DND-41 (cell line): ENCODE measurements at regions not wholly inside any gene's neighbourhood (a gene's known extent, or its start where the extent isn't known, plus 50 kb on each side); places are given as distances from the start of the nearest gene placed in this dataset.

Source experiments
- ATAC-seq: fragments of 200-7000 bp; cut with Tn5 transposase; 3 replicates; pipeline ENCODE4 v1.9.1; 2021; ENCODE audit warnings: low read depth; ENCODE audit not compliant: insufficient read depth
- DNase-seq: peaks from one replicate; pipeline ENCODE4 v3.0.0-alpha.2; 2020
- H2AFZ ChIP-seq: 2 replicates; pipeline ENCODE4 v1.6.0; 2012; ENCODE audit warnings: low read depth, low read length
- H3K27ac ChIP-seq: 2 replicates; pipeline ENCODE4 v1.5.1; 2012; ENCODE audit warnings: low read length, inconsistent platforms
- H3K27me3 ChIP-seq: fragments of 200-600 bp; sonication (generic); 2 replicates; pipeline ENCODE4 v1.6.0; 2012; ENCODE audit warnings: low read length, mild to moderate bottlenecking, inconsistent platforms; ENCODE audit not compliant: insufficient read depth, poor library complexity
- H3K36me3 ChIP-seq: 2 replicates; pipeline ENCODE4 v1.5.1; 2012; ENCODE audit warnings: low read length, inconsistent platforms; ENCODE audit not compliant: insufficient read depth
- H3K4me1 ChIP-seq: 2 replicates; pipeline ENCODE4 v1.5.1; 2012; ENCODE audit warnings: mild to moderate bottlenecking, low read length; ENCODE audit not compliant: insufficient read depth
- H3K4me2 ChIP-seq: 2 replicates; pipeline ENCODE4 v1.6.0; 2012; ENCODE audit warnings: mild to moderate bottlenecking, moderate library complexity, low read length, inconsistent platforms; ENCODE audit not compliant: insufficient read depth
- H3K4me3 ChIP-seq, 2 experiments: fragments of 200-600 bp in 1 of 2; shearing (Covaris generic) in 1 of 2; 2 replicates each; pipeline ENCODE4 v1.5.1; 2012 to 2016; ENCODE audit warnings: inconsistent platforms in 2 of 2, low read length in 2 of 2, mild to moderate bottlenecking in 2 of 2, low read depth in 1 of 2, moderate library complexity in 1 of 2
- H3K79me2 ChIP-seq: 2 replicates; pipeline ENCODE4 v1.6.0; 2012; ENCODE audit warnings: low read length, inconsistent platforms; ENCODE audit not compliant: insufficient read depth
- H3K9ac ChIP-seq: 2 replicates; pipeline ENCODE4 v1.6.0; 2012; ENCODE audit warnings: low read depth, mild to moderate bottlenecking, inconsistent platforms, low read length, moderate library complexity
- H3K9me3 ChIP-seq: 2 replicates; pipeline ENCODE4 v1.5.1; 2012; ENCODE audit warnings: low read length, moderate library complexity, mild to moderate bottlenecking, inconsistent platforms; ENCODE audit not compliant: insufficient read depth, severe bottlenecking
- H4K20me1 ChIP-seq: 2 replicates; pipeline ENCODE4 v1.6.0; 2012; ENCODE audit warnings: low read length; ENCODE audit not compliant: insufficient read depth
- EZH2 ChIP-seq: IDR thresholded peaks from 3 replicates; pipeline ENCODE4 v1.6.1; 2012; ENCODE audit warnings: borderline replicate concordance, low read depth, mild to moderate bottlenecking, moderate library complexity, low read length, inconsistent platforms; ENCODE audit not compliant: severe bottlenecking
- TF ChIP-seq, protein P1 (sequence below): IDR thresholded peaks from 2 replicates; pipeline ENCODE4 v1.5.1; 2012; ENCODE audit warnings: borderline replicate concordance, low read length, moderate library complexity, mild to moderate bottlenecking; ENCODE audit not compliant: poor library complexity, severe bottlenecking; ENCODE audit errors: extremely low read depth

DNA sequence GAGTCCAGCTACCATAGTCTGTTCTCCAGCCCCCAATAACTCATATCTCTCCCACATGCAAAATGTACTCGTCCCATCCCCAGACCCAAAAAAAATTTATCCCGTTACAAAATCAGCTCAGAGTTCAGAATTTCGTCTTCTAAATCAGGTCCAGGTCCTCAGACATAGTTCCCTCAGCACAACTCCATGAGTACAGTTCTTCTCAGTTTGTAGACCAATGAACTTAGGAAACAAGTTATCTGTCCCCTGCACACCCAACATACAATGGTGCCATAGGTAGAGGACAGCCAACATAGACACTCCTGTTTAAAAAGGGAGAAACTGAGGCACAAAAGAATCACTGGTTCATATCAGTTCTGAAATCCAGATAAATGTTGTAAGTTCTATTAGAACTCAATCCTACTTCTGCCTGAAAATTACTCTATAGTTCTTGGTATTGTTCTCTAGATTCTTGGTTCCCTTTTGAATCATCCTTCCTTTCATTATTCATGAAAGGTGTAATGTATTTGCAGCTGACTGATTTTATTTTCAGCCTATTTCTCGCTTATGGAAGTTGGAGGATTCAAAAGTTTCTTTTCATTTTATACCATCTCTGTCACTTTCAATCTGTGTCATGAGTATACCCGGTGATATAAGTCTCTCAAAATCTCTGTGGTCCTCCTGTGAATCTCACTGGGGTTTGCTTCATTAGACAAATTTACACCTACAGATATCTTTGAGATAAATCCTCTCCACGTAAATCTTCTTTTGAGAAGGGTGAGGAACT lies 75.8 kb upstream of the TSPAN2 start:
- ATAC-seq: no peak
- H3K27ac ChIP-seq: no peak overlapping the region
- H3K9me3 ChIP-seq: no peaks in the 10 kb centered on the region
- H3K79me2 ChIP-seq: no peaks in the 10 kb centered on the region
- no peaks in the 10 kb centered on the region for H3K27me3 ChIP-seq
- no peak overlapping the region for H3K9ac ChIP-seq
- no peak overlapping the region for H2AFZ ChIP-seq
- no peak overlapping the region for H3K4me2 ChIP-seq
- TF ChIP-seq, protein P1, sequence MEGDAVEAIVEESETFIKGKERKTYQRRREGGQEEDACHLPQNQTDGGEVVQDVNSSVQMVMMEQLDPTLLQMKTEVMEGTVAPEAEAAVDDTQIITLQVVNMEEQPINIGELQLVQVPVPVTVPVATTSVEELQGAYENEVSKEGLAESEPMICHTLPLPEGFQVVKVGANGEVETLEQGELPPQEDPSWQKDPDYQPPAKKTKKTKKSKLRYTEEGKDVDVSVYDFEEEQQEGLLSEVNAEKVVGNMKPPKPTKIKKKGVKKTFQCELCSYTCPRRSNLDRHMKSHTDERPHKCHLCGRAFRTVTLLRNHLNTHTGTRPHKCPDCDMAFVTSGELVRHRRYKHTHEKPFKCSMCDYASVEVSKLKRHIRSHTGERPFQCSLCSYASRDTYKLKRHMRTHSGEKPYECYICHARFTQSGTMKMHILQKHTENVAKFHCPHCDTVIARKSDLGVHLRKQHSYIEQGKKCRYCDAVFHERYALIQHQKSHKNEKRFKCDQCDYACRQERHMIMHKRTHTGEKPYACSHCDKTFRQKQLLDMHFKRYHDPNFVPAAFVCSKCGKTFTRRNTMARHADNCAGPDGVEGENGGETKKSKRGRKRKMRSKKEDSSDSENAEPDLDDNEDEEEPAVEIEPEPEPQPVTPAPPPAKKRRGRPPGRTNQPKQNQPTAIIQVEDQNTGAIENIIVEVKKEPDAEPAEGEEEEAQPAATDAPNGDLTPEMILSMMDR: no peak
- TF ChIP-seq EZH2: no peak
- no peaks in the 10 kb centered on the region for H3K4me1 ChIP-seq
- no peaks in the 10 kb centered on the region for H3K36me3 ChIP-seq
- H4K20me1 ChIP-seq: no peaks in the 10 kb centered on the region
- DNase-seq: no peak
- no peak overlapping the region for H3K4me3 ChIP-seq

DNA sequence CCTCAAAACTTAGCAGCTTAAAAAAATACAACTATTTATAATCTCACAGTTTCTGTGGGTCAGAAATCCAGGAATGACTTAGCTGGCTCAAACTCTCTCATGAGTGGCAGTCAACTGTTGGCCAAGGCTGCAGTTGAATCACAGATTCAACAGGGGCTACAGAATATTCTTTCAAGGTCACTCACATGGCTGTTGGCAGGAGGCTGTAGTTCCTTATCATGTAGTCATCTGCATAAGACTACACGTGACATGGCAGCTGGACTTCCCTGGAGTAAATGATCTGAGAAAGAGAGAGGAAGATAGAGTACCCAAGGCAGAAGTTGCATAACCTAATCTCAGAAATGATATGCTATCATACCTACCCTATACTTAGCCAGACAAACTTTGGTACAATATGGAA lies 75.2 kb upstream of the TSPAN2 start:
- no peak for ATAC-seq
- Histone ChIP-seq H3K27ac (no peak overlapping the region), H3K36me3 (no peaks in the 10 kb centered on the region), H3K27me3 (no peaks in the 10 kb centered on the region), H2AFZ (no peak overlapping the region), H4K20me1 (no peaks in the 10 kb centered on the region), H3K4me2 (no peak overlapping the region), H3K79me2 (no peaks in the 10 kb centered on the region), H3K9ac (no peak overlapping the region), H3K4me3 (no peak overlapping the region), H3K9me3 (no peaks in the 10 kb centered on the region), H3K4me1 (no peaks in the 10 kb centered on the region)
- no peak for TF ChIP-seq EZH2
- TF ChIP-seq, protein P1: no peak
- no peak for DNase-seq

DNA sequence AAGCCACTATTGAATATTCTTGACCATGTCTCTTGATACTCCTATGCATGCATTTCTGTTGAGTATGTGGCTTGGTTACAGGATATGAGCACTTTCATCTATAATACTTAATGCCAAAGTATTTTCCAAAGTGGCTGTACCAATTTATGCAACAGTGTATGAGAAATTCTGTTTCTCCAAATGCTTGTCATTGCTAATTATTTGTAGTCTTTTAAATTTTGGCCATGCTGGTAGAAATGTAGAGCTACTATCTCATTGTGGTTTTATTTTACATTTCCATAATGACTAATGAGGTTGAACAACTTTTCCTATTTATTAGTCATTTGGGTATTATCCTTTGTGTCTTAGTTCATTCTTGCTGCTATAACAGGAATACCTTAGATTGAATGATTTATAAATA lies 71.4 kb upstream of the TSPAN2 start:
- Histone ChIP-seq H3K9me3 (no peaks in the 10 kb centered on the region), H3K79me2 (no peaks in the 10 kb centered on the region), H3K27me3 (no peaks in the 10 kb centered on the region), H3K4me2 (no peak overlapping the region), H3K27ac (no peak overlapping the region), H3K36me3 (no peaks in the 10 kb centered on the region), H3K4me3 (no peak overlapping the region), H4K20me1 (no peaks in the 10 kb centered on the region), H2AFZ (no peak overlapping the region), H3K9ac (no peak overlapping the region), H3K4me1 (no peaks in the 10 kb centered on the region)
- DNase-seq (no peak), ATAC-seq (no peak)
- TF ChIP-seq EZH2: no peak
- TF ChIP-seq, protein P1: no peak
